MM.1S (cell line): ENCODE measurements at regions not wholly inside any gene's neighbourhood (a gene's known extent, or its start where the extent isn't known, plus 50 kb on each side); places are given as distances from the start of the nearest gene placed in this dataset.

Source experiments
- CTCF ChIP-seq: fragments of 300-600 bp; sonication (generic); IDR thresholded peaks from 2 replicates; pipeline ENCODE4 v1.5.1; 2016; ENCODE audit warnings: antibody characterized with exemption, low read length, mixed read lengths
- EZH2 ChIP-seq: fragments of 300-600 bp; sonication (generic); optimal IDR thresholded peaks from 2 replicates; pipeline ENCODE3; 2017; ENCODE audit warnings: low read depth, mild to moderate bottlenecking, antibody characterized with exemption, low read length, mixed read lengths
- EZH2phosphoT487 ChIP-seq: fragments of 300-600 bp; sonication (generic); IDR thresholded peaks from 2 replicates; pipeline ENCODE4 v1.6.1; 2018; ENCODE audit warnings: antibody characterized with exemption, low read length

DNA sequence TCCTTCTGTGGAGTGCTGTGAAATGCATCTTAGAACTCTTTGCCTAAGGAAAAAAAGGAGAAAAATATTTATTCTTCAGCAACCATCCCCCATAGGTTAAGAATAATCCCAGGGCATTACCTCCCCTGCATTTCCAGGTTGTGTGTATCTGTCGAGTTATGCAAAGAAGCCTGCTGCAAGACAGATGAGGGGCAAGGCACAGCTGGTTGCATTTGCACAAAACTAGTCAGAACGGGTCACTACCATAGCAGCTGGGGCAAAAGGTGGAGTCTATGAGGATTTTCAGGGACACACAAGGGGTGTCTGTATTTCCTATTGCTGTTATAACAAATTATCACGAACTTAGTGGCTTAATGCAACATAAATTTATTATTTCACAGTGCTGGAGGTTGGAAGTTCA, 443.4 kb upstream of the C1orf87 start:
- TF ChIP-seq CTCF (no peak), EZH2phosphoT487 (no peak), EZH2 (no peak)
